Motor neuron (in vitro differentiated cells): ENCODE measurements at regions not wholly inside any gene's neighbourhood (a gene's known extent, or its start where the extent isn't known, plus 50 kb on each side); places are given as distances from the start of the nearest gene placed in this dataset.

Source experiments
- ATAC-seq, 8 experiments: fragments of 200-7000 bp; cut with Tn5 transposase; replicated peaks in 6 of 8; 2 replicates each; pipeline ENCODE4 v1.8.0; 2021; ENCODE audit warnings: mild to moderate bottlenecking in 8 of 8, moderate library complexity in 8 of 8
- H3K27ac ChIP-seq, 2 donors: fragments of 250-450 bp; sonication (Bioruptor Pico); 2 replicates each; pipeline ENCODE4 v1.9.0; 2021; ENCODE audit warnings: antibody characterized with exemption in 2 of 2, mild to moderate bottlenecking in 2 of 2, moderate library complexity in 1 of 2
- H3K4me1 ChIP-seq, 2 donors: fragments of 250-450 bp; sonication (Bioruptor Pico); replicated peaks in 1 of 2; 2 replicates each; pipeline ENCODE4 v1.6.1; 2021; ENCODE audit warnings: antibody characterized with exemption in 2 of 2, mild to moderate bottlenecking in 2 of 2, moderate library complexity in 1 of 2
- H3K4me3 ChIP-seq, 5 donors: fragments of 250-450 bp; sonication (Bioruptor Pico); 2 replicates each; pipeline ENCODE4 v1.9.0; 2021; ENCODE audit warnings: antibody characterized with exemption in 5 of 5, mild to moderate bottlenecking in 5 of 5, moderate library complexity in 4 of 5
- WGBS, 10 experiments: fragments of 450-650 bp; shearing (Covaris generic); methylation state at CpG; one replicate each; pipeline ENCODE4 v1.0.0; 2022; 5-methylcytosine and 5-hydroxymethylcytosine counted together
- in situ Hi-C, 9 experiments: fragments of 400-800 bp; cut with MboI; loops; one replicate each; pipeline ENCODE4 v1.15.0; 2021; ENCODE audit warnings: low sequenced_read_pairs in 9 of 9, low pct_unique_long_range_greater_than_20kb in 2 of 9; ENCODE audit not compliant: unreplicated experiment in 9 of 9

- WGBS, 10 experiments: 0 to 88% (median 29%) methylated on average over 1 of the region's 1 CpG; no CpG with 5 or more reads in 1 of the 10 experiments
- in situ Hi-C loops: no loop called here
- no peak overlapping the region for H3K27ac ChIP-seq
- no peaks in the 10 kb centered on the region for H3K4me1 ChIP-seq
- ATAC-seq: no peak
- no peak overlapping the region for H3K4me3 ChIP-seq
These were observed 1996.9 kb downstream of the LRRC4C start for GRCh38 chr11:39462506-39462905.

- Histone ChIP-seq H3K27ac (no peak overlapping the region), H3K4me3 (no peak overlapping the region), H3K4me1 (no peaks in the 10 kb centered on the region)
- WGBS, 10 experiments: 14 to 100% (median 64%) methylated on average over 1 of the region's 1 CpG; no CpG with 5 or more reads in 2 of the 10 experiments
- peak in 1 of 8 experiments; percentile 36 for ATAC-seq
- in situ Hi-C loops: no loop called here
These were observed 1998.4 kb downstream of the LRRC4C start for GRCh38 chr11:39461066-39461465.

- WGBS, 10 experiments: 40 to 90% (median 62%) methylated on average over 3 to 5 of the region's 6 CpGs; no CpG with 5 or more reads in 2 of the 10 experiments
- no peak for ATAC-seq
- in situ Hi-C loops: no loop called here
- no peak overlapping the region for H3K27ac ChIP-seq
- no peaks in the 10 kb centered on the region for H3K4me1 ChIP-seq
- H3K4me3 ChIP-seq: no peak overlapping the region
These were observed 1999.8 kb downstream of the LRRC4C start for GRCh38 chr11:39459606-39460005.

GRCh38 chr11:39458481-39458880, 2001.0 kb downstream of the LRRC4C start:
- Histone ChIP-seq H3K4me1 (no peaks in the 10 kb centered on the region), H3K27ac (no peak overlapping the region), H3K4me3 (no peak overlapping the region)
- 0 to 96% (median 62%) methylated on average over 2 of the region's 2 CpGs; no CpG with 5 or more reads in 3 of the 10 experiments for WGBS, 10 experiments
- no peak for ATAC-seq
- in situ Hi-C loops: no loop called here

- ATAC-seq: no peak
- in situ Hi-C loops: no loop called here
- Histone ChIP-seq H3K4me3 (no peak overlapping the region), H3K4me1 (no peaks in the 10 kb centered on the region), H3K27ac (no peak overlapping the region)
These were observed 2015.9 kb downstream of the LRRC4C start for GRCh38 chr11:39443424-39444022.

GRCh38 chr11:39442177-39442576, 2017.3 kb downstream of the LRRC4C start:
- Histone ChIP-seq H3K4me3 (no peak overlapping the region), H3K4me1 (no peaks in the 10 kb centered on the region), H3K27ac (no peak overlapping the region)
- in situ Hi-C loops: no loop called here
- ATAC-seq: no peak
- WGBS, 10 experiments: 89% methylated on average over 4 of the region's 20 CpGs; no CpG with 5 or more reads in 9 of the 10 experiments

- Histone ChIP-seq H3K27ac (no peak overlapping the region), H3K4me1 (no peaks in the 10 kb centered on the region), H3K4me3 (no peak overlapping the region)
- no peak for ATAC-seq
- in situ Hi-C loops: no loop called here
- 33 to 100% (median 100%) methylated on average over 1 to 3 of the region's 3 CpGs; no CpG with 5 or more reads in 7 of the 10 experiments for WGBS, 10 experiments
These were observed 2023.8 kb downstream of the LRRC4C start for GRCh38 chr11:39435641-39436040.

- H3K27ac ChIP-seq: no peak overlapping the region
- no peak overlapping the region for H3K4me3 ChIP-seq
- 0 to 100% (median 66%) methylated on average over 1 of the region's 1 CpG; no CpG with 5 or more reads in 2 of the 10 experiments for WGBS, 10 experiments
- in situ Hi-C loops: no loop called here
- no peaks in the 10 kb centered on the region for H3K4me1 ChIP-seq
- ATAC-seq: no peak
These were observed 2025.0 kb downstream of the LRRC4C start for GRCh38 chr11:39434466-39434865.

GRCh38 chr11:39432929-39433328, 2026.5 kb downstream of the LRRC4C start:
- in situ Hi-C loops: no loop called here
- WGBS, 10 experiments: 0 to 60% (median 0%) methylated on average over 1 of the region's 1 CpG; no CpG with 5 or more reads in 5 of the 10 experiments
- no peak for ATAC-seq
- Histone ChIP-seq H3K4me3 (no peak overlapping the region), H3K27ac (no peak overlapping the region), H3K4me1 (no peaks in the 10 kb centered on the region)

GRCh38 chr11:39425226-39425625, 2034.2 kb downstream of the LRRC4C start:
- 4 to 100% (median 45%) methylated on average over 2 of the region's 2 CpGs; no CpG with 5 or more reads in 2 of the 10 experiments for WGBS, 10 experiments
- Histone ChIP-seq H3K27ac (no peak overlapping the region), H3K4me1 (no peaks in the 10 kb centered on the region), H3K4me3 (no peak overlapping the region)
- in situ Hi-C loops: no loop called here
- no peak for ATAC-seq

- ATAC-seq: no peak
- H3K4me1 ChIP-seq: no peaks in the 10 kb centered on the region
- WGBS, 10 experiments: 0 to 100% (median 60%) methylated on average over 1 of the region's 1 CpG; no CpG with 5 or more reads in 6 of the 10 experiments
These were observed 2047.3 kb downstream of the LRRC4C start for GRCh38 chr11:39412117-39412516.

GRCh38 chr11:39385911-39386310, 2073.5 kb downstream of the LRRC4C start:
- in situ Hi-C loops: no loop called here
- ATAC-seq: no peak
- H3K4me3 ChIP-seq: no peak overlapping the region
- no peak overlapping the region for H3K27ac ChIP-seq
- no peaks in the 10 kb centered on the region for H3K4me1 ChIP-seq

More at GRCh38 chr11:39412117-39412516, 2047.3 kb downstream of the LRRC4C start:
- in situ Hi-C loops: no loop called here
- H3K27ac ChIP-seq: no peak overlapping the region
- no peak overlapping the region for H3K4me3 ChIP-seq

GRCh38 chr11:39374963-39375698, 2084.3 kb downstream of the LRRC4C start:
- Histone ChIP-seq H3K27ac (no peak overlapping the region), H3K4me3 (no peak overlapping the region), H3K4me1 (no peaks in the 10 kb centered on the region)
- no peak for ATAC-seq
- in situ Hi-C loops: no loop called here
- WGBS, 10 experiments: 17 to 94% (median 54%) methylated on average over 3 to 8 of the region's 8 CpGs

GRCh38 chr11:39367534-39367933, 2091.9 kb downstream of the LRRC4C start:
- no peak for ATAC-seq
- no peaks in the 10 kb centered on the region for H3K4me1 ChIP-seq
- in situ Hi-C loops: no loop called here
- H3K27ac ChIP-seq: no peak overlapping the region
- WGBS, 10 experiments: 6 to 100% (median 80%) methylated on average over 1 to 3 of the region's 3 CpGs; no CpG with 5 or more reads in 1 of the 10 experiments
- no peak overlapping the region for H3K4me3 ChIP-seq
